ENCODE measurements at regions not wholly inside any gene's neighbourhood (a gene's known extent, or its start where the extent isn't known, plus 50 kb on each side); places are given as distances from the start of the nearest gene placed in this dataset.

GRCh38 chr20:34163307-34163706 lies 51.3 kb upstream of the EIF2S2 start:
- TF ChIP-seq CTCF (IDR thresholded peaks at IDR 0.05) = no peak
- no peak for TF ChIP-seq POLR2A (IDR thresholded peaks at IDR 0.05)
